GM19239 (cell line): ENCODE measurements at regions not wholly inside any gene's neighbourhood (a gene's known extent, or its start where the extent isn't known, plus 50 kb on each side); places are given as distances from the start of the nearest gene placed in this dataset.
"Not testable (repeated sequence)": the region's sequence is repeated elsewhere in the genome, so short reads cannot be mapped to it uniquely, and the experiment has no call there.

Experiments
- DNase-seq: peaks from one replicate; pipeline ENCODE4 v3.0.0; 2011; ENCODE audit warnings: low spot score; ENCODE audit not compliant: insufficient read length
- FAIRE-seq: peaks from 2 replicates; lab custom pipeline; 2011; peaks lifted over from hg19 to GRCh38; lab: Jason Lieb, UNC

- no peak for DNase-seq
- FAIRE-seq = no peak
These were observed 223.7 kb upstream of the BCHE start for GRCh38 chr3:166060789-166061479.

- DNase-seq = no peak
These were observed 215.2 kb upstream of the BCHE start for GRCh38 chr3:166052440-166052839.

GRCh38 chr3:166029507-166029906, 192.3 kb upstream of the BCHE start:
- no peak for DNase-seq
- no peak for FAIRE-seq

More at GRCh38 chr3:166052440-166052839, 215.2 kb upstream of the BCHE start:
- no peak for FAIRE-seq

GRCh38 chr3:166013073-166013679, 176.0 kb upstream of the BCHE start:
- FAIRE-seq = no peak
- no peak for DNase-seq

- DNase-seq = no peak
- FAIRE-seq = no peak
These were observed 174.5 kb upstream of the BCHE start for GRCh38 chr3:166011771-166012170.

- DNase-seq = no peak
- no peak for FAIRE-seq
These were observed 167.9 kb upstream of the BCHE start for GRCh38 chr3:166005126-166005525.

- DNase-seq (no peak), FAIRE-seq (no peak)
These were observed 157.1 kb upstream of the BCHE start for GRCh38 chr3:165994293-165994692.

- no peak for FAIRE-seq
- DNase-seq = no peak
These were observed 147.4 kb upstream of the BCHE start for GRCh38 chr3:165984589-165984988.

- no peak for DNase-seq
- FAIRE-seq = no peak
These were observed 146.1 kb upstream of the BCHE start for GRCh38 chr3:165983284-165983683.

GRCh38 chr3:165981318-165981717, 144.1 kb upstream of the BCHE start:
- FAIRE-seq (no peak), DNase-seq (no peak)

GRCh38 chr3:165960825-165961224, 123.6 kb upstream of the BCHE start:
- not testable (repeated sequence) for DNase-seq, FAIRE-seq

- DNase-seq = no peak
- no peak for FAIRE-seq
These were observed 116.9 kb upstream of the BCHE start for GRCh38 chr3:165954171-165954570.

- DNase-seq (no peak), FAIRE-seq (no peak)
These were observed 109.1 kb upstream of the BCHE start for GRCh38 chr3:165946360-165946759.

- DNase-seq = no peak
- no peak for FAIRE-seq
These were observed 101.8 kb upstream of the BCHE start for GRCh38 chr3:165938986-165939540.

GRCh38 chr3:165936081-165936480, 98.9 kb upstream of the BCHE start:
- DNase-seq, FAIRE-seq: not testable (repeated sequence)

GRCh38 chr3:165924301-165924791, 87.1 kb upstream of the BCHE start:
- FAIRE-seq, DNase-seq: not testable (repeated sequence)

GRCh38 chr3:165920984-165921383, 83.8 kb upstream of the BCHE start:
- no peak for DNase-seq
- FAIRE-seq = no peak

- no peak for FAIRE-seq
- no peak for DNase-seq
These were observed 82.1 kb upstream of the BCHE start for GRCh38 chr3:165919284-165919683.

GRCh38 chr3:165918657-165918979, 81.4 kb upstream of the BCHE start:
- DNase-seq (no peak), FAIRE-seq (no peak)

- not testable (repeated sequence) for DNase-seq, FAIRE-seq
These were observed 80.9 kb upstream of the BCHE start for GRCh38 chr3:165917938-165918656.

- not testable (repeated sequence) for FAIRE-seq, DNase-seq
These were observed 77.9 kb upstream of the BCHE start for GRCh38 chr3:165915104-165915503.
